HG03103 (cell line): ENCODE measurements at regions not wholly inside any gene's neighbourhood (a gene's known extent, or its start where the extent isn't known, plus 50 kb on each side); places are given as distances from the start of the nearest gene placed in this dataset.
"Not testable (repeated sequence)": the region's sequence is repeated elsewhere in the genome, so short reads cannot be mapped to it uniquely, and the experiment has no call there.

ENCODE experiments used
- ATAC-seq: cut with Tn5 transposase; IDR thresholded peaks from one replicate; pipeline ENCODE4 v1.9.1; 2021; ENCODE audit warnings: low read depth; ENCODE audit not compliant: unreplicated experiment

DNA sequence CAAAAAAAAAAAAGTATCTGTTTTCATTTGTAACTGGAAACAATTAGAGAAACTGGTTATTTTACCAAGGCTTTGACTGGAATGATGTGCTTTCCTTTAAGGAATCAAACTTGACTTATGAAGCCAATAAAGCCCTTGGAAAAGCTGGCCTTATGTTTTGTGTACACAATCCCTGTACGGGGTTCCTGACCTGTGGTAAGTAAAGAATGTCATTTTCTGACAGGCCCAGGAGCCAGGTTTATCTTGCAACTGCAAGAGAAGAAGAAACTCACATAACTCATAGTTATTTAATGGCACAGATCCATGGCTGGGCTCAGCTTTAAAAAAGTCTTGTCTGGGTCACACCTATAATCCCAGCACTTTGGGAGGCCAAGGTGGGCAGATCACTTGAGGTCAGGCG lies 235.9 kb upstream of the RAI14 start:
- ATAC-seq, result not testable (repeated sequence)

DNA sequence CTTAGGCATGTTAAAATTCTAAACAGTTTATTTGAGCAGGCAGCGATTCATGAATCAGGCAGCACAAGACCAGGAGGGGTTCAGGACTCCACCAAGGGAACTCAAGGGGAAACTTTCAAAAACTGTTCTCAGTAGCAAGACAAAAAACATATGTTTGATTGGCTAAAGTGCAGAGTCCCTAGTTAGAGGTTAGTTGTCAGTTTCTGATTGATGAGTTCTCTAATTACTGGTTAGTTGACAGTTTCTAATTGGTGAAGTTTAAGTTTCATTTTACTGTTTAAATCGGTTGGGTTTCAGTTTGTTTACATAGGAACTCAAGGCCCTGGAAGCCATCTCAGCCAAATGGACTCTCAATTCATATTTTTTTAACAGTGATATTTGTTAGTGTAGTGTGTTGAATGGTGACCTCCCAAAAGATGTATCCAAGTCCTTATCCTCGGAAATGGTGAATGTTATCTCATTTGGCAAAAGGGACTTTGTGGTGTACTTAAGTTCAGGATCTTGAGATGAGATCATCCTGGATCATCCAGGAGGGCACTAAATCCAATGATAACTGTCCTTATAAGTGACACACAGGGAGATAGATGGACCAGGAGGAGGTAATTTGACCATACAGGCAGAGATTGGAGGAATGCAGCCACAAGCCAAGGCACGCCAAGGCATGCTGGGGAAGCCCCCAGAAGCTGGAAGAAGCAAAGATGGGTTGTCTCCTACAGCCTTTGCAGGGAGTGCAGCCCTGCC lies 219.2 kb upstream of the RAI14 start:
- no peak for ATAC-seq

DNA sequence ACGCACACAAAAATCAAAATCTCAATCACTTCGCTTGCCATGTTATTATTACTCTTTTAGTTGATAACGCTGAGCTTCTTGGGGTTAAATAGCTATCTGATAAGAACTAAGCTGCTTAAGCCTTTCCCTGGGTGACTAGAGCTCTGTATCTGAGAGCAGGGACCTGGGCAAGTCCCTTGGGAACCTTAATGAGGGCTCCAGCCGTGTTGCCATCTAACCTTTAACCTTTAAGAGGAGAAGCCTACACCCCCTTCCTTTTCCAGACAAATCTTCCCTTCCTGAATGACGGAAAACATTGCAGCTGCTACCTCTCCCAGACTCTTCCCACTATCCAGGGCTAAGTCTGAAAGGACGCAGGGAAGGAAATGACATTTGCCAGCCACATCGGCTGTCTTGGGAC lies 216.5 kb upstream of the RAI14 start:
- ATAC-seq, result no peak

DNA sequence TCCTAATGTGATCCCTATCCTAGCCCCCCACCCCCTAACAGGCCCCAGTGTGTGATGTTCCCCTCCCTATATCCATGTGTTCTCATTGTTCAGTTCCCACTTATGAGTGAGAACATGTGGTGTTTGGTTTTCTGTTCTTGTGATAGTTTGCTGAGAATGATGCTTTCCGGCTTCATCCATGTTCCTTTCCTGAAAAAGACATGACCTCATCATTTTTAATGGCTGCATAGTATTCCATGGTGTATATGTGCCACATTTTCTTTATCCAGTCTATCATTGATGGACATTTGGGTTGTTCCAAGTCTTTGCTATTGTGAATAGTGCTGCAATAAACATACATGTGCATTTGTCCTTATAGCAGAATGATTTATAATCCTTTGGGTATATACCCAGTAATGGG lies 214.4 kb upstream of the RAI14 start:
- not testable (repeated sequence) for ATAC-seq

DNA sequence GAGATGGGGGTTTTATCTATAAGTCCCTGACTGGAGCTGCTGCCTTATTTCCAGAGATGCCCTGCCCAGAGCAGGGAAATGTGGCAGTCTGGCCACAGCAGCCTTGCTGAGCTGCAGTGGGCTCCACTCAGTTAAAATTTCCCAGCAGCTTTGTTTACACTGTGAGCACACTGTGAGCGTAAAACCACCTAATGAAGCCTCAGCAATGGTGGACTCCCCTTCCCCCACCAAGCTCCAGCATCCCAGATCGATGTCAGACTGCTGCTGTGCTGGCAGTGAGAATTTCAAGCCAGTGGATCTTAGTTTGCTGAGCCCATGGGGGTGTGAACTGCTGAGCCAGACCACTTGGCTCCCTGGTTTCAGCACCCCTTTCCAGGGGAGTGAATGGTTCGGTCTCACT lies 208.7 kb upstream of the RAI14 start:
- ATAC-seq, result no peak

DNA sequence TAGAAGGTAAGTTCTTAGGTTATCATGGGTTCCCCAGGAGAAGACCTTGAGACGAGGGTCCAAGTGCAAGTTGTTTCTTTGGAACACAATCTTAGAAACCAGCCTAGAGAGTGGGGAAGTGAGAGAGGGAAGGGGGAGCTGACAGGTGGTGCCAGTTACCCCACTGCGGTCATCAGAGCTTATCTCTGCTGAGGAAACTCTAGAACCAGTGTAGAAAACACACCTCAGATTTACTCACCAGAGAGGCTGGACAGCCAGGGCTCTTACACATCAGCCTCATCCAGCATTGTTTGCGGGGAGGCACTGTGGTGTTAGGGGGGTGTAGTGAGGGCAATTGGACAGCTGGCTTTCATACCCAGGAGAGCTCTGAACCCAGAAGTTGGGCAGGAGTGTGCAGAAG lies 206.5 kb upstream of the RAI14 start:
- ATAC-seq, result no peak

DNA sequence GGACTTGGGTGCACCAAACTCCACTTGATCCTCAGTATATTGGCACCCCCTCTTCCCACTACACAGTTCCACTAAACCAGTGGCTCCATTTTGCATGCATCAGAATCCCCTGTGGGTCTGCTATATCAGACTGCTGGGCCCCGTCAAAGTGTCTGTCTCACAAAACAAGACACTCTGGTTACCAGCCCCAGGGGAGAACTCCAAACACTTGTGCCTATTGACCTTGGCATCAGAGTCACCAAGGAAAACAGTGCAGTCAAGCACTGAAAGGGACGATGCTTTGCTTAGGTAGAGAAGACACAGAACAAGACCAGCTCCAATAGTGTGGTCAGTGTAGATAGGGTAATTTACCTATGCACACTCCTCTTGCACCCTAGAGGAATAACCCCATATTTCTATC lies 205.8 kb upstream of the RAI14 start:
- no peak for ATAC-seq

DNA sequence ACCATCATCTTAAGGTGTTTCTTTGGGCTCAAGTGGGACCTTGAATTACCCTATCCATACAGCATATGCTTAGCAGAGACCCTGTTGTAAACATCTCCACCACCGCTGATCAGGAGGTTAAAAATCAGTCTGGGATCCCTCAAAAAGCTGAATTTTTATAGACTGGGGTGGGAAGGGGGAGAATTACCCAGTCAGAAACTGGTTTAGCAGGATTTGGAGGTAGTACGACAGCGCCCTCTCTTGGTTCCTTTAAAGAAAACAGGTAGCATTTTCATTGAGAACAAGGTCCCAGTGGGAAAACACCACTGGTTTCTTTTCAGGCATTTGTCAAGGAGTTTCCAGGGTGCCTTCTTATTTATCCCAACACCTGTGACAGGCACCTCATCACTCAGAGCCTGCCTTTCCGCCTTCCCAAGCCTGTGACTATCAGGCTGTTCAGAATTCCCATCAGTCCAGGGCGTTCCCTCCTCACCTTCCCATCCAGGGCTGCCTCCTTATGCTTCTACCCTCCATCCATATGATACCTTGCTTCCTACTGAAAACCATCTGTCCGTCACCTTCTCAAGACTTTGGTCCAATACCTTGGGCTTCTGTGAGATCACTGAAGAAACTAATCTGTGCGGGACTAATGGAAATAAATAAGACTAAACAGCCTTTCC lies 203.8 kb upstream of the RAI14 start:
- ATAC-seq, result no peak

DNA sequence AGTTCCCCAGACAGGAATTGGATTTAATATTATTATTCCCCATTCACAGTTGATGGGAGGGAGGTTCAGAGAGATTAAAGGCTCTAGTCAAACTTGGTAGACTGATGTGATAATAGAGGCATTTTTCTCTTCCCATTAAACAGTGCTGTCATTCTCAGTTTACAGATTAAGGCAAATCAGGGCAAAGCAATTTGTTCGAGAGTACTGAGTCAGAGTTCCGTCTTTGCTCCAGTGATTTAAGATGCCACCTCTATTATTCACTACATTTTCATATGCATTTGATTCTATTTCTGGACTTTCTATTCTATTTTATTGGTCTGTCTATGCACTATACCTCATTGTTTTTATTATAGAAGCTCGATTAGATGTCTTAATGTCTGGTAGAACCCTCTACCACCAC lies 201.0 kb upstream of the RAI14 start:
- no peak for ATAC-seq

DNA sequence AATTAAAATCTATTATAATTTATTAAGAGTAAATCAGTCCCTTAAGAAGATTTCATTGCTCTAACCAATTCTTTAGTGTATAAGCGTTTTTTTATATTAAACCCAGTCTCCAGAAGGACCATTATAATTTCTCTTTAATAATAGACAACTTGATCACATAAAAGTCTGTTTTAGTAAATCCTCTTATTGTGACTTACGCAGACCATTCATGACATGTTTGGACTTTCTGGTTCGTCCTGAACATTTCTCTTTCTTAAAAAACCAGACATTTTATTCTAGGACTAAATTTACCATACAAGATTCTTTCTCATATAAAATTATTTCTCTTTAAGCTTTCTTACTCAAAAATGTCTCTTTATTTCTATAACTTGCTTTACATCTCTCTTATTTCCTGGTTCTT lies 196.2 kb upstream of the RAI14 start:
- ATAC-seq, result no peak

DNA sequence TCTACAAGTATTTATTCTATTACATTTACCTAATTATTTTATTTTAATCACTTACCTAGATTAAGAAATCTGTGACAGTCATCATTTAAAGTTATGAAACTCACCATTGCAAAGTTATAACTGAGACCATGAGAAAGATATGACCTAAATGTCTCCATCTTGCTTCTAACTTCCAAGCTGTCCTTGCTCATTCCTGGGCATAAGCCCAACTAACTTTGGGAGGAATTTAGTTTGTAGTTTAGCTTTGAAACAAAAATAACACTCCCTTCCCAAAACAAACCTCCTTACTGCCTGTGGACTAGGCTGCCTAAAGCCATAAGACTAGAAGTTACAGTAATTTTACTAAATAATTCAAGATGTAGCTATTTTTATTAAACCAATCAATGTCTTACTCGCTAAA lies 195.6 kb upstream of the RAI14 start:
- no peak for ATAC-seq

DNA sequence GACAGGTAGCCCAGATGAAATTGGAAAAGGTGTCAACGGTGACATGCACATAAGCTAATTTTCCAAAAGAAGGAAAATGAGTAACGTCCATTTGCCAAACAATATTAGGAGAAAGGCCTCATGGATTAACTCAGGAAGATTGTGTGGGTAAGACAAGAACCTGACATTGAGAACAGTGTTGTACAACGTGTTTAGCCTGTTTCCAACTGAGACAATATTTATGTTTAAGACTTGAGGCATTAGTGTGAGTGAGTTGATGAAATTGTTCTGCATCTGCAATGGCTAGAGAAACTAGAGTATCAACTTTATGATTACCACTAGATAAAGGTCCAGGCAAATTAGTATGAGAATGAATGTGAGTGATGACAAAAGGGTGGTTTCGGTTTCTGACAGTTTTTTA lies 191.3 kb upstream of the RAI14 start:
- ATAC-seq, result no peak

DNA sequence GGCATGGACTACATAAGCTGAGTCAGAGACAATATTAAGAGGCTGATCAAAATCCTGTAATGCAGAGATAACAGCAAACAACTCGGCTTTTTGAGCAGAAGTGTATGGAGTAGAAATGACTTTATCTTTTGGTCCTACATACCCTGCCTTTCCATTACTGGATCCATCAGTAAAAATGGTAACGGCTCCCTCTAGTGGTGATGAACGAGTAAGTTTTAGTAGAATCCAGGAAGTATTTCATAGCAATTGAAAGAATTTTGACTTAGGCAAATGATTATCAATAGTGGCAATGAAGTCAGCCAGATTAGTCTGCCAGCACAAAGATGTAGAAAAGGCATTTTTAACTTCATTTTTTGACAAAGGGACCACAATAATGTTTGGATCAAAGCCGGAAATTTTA lies 190.8 kb upstream of the RAI14 start:
- ATAC-seq, result not testable (repeated sequence)

DNA sequence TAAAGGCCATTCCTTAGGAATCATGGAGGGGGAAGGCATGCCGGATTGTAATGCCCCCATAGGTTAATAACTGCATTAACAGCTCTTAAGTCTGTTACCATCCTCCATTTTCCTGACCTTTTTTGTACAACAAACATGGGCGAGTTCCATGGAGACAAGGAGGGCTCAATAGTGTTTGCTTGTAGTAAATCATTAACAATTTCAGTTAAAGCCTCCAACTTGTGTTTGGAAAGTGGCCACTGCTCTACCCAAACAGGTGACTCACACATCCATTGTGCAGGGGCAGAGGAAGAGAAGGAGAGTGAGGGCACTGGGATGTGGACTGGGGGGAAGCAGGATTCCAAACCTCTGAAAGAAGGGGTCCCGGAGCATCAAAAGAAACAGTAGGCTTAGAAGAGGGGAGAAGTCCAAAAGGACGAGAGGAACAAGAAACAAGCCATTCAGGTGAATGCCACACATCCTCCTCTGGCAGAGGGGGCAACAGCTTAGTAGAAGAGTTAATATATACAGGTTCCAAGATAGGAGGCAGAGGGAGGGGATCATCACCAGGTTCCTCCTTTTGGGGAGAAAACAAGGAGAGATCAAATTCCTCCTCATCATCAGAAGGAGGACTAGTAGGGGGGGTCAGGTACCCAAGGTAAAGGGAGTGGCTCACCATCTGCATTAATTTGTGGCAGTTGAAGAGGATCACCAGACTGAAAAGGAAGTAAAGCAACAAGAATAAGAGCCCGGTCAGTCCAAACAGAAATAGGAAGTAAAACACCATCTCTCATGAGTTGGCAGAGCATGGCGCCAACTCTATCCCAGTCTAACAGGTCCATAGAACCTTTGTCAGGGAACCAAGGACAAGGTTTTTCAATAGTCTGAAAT lies 189.4 kb upstream of the RAI14 start:
- not testable (repeated sequence) for ATAC-seq

DNA sequence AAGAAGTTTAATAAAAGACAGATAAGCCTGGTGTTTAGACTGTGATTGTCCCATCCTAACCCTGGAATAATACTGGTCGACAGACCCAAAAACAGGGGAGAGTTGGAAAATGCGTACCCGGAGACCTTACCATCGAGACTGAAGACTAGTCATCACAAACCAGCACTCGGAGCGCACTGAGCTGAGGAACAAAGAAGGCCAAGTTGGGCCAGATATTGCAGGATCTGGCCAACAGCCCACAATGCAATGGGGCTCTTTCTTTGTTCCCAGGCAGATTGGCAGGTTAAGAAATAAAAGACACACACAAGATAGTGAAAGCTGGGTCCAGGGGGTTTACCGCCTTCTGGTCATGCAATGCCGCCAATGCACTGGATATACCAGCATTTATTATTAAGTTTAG lies 188.7 kb upstream of the RAI14 start:
- no peak for ATAC-seq

DNA sequence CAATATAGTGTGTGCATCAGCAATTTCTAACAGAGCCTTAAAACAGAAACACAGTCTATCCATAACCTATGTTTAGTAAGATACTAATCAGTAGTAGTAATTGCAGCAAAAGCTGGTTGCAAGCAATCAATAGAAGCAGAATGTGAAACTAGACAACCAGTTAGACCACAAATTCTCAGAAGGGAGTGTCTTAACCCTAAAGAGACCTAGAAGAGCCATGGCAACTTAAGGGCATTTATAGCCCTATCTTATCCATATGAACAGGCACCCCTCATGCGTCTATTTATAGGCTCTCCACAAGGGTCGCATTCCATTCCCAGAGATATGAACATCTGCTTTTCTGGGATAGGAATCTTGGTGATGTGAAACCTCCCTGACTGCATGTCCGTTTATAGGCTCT lies 188.1 kb upstream of the RAI14 start:
- not testable (repeated sequence) for ATAC-seq

DNA sequence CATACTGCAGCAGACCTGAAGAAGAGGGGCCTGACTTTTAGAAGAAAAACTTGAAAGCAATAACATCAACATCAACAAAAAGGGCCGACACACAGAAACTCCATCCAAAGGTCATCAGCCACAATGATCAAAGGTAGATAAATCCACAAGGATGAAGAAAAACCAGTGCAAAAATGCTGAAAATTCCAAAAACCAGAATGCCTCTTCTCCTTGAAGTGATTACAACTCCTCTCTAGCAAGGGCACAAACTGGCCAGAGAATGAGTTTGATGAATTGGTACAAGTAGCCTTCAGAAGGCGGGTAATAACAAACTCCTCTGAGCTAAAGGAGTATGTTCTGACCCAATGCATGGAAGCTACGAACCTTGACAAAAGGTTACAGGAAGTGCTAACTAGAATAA lies 186.2 kb upstream of the RAI14 start:
- ATAC-seq, result no peak

DNA sequence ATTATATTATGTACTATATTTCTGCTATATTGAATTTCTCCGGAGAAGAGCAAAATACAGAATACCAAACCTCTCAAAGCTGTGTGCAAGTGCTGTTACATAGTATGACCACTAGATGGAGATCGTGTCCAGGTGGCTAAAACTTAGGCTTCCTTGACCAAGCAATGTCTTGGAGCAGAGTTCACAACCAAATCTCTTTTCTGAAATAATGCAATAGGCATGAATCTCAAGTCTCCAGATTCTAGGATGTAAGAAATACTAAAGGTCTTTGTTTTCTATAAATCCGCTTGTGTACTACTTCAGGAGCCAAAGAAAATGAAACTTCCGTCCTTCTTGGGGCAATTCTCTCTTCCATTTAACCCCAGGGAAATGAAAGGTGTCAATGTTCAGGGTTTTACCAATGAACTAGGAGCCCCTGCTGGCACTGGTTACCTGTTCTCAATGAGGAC lies 181.5 kb upstream of the RAI14 start:
- ATAC-seq, result peak; percentile 77

DNA sequence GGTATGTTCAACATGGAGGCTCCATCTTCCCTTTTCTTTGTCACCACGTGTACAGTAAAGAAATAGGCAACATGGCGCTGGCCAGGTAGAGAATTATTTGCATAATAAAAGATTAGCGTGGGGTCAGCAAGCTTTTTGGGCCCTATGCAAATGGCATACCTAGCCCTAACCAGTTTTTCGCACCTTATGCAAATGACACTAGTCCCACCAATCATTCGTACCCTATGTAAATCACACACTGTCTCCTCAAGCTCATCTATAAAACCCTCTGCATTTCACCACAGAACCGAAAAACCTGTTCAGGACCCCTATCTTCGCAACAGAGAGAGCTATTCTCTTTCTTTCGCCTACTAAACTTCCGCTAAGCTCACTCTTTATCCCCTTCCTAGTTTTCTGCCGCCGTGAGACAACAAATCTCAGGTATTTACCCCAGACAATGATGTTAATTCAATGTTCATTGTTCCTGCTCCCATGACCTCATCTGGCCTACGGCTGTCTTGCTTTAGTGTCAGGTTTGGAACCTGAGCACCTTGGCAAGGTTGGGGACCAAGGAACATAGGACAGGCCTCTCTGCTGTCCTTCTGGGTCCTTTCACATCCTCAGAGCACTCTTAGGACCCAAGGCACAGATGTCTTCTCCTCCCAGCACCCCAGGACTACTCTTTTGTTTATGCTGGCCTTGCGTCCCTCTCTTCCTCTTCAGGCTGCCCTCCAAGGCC lies 180.7 kb upstream of the RAI14 start:
- no peak for ATAC-seq

DNA sequence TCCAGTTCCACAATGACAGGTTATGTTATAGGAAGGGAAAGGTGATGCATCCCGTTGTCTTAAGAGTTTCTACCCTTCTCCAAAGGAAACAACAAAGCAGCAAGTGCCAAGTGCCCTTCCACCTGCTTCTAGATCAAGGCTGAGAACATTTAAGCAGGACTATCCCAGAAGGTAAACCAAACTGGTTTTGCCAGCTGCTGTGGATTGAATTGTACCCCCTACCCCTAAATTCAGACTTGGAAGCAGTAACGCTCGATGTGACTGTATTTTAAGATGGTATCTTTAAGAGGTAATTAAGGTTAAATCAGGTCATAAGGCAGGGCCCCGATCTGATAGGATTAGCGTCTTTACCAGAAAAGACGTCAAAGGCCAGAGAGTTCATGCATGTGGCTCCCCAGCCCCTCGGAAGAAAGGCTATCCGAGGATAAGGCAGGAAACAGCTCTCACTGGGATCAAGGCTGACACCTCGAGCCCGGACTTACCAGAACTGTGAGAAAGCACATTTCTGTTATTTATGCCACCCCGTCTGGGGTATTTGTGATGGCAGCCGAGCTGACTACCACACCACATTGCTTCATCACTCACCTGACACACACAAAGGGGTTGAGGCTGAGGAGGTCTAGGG lies 179.1 kb upstream of the RAI14 start:
- no peak for ATAC-seq
